ENCODE measurements at regions not wholly inside any gene's neighbourhood (a gene's known extent, or its start where the extent isn't known, plus 50 kb on each side); places are given as distances from the start of the nearest gene placed in this dataset.

GRCh38 chr9:135301271-135302263, 178.0 kb upstream of the PPP1R26 start:
- DNase-seq (ENCODE audit: low spot score), result no peak
- Mint-ChIP-seq H3K4me1 (ENCODE audit: unreplicated experiment) (no peaks in the 10 kb centered on the region), H3K9me3 (ENCODE audit: unreplicated experiment) (no peaks in the 10 kb centered on the region), H3K27me3 (ENCODE audit: unreplicated experiment) (peaks cover 7% of the 10 kb centered on the region), H3K27ac (ENCODE audit: unreplicated experiment) (no peak overlapping the region), H3K4me3 (ENCODE audit: unreplicated experiment) (no peak overlapping the region), H3K36me3 (ENCODE audit: low read depth, unreplicated experiment) (no peaks in the 10 kb centered on the region)
- TF ChIP-seq CTCF (IDR thresholded peaks at IDR 0.05; ENCODE audit: unreplicated experiment), result no peak

GRCh38 chr9:135302329-135303279, 177.0 kb upstream of the PPP1R26 start:
- no peak for TF ChIP-seq CTCF (IDR thresholded peaks at IDR 0.05; ENCODE audit: unreplicated experiment)
- no peak for DNase-seq (ENCODE audit: low spot score)

GRCh38 chr9:135303280-135303647, 176.3 kb upstream of the PPP1R26 start:
- TF ChIP-seq CTCF (IDR thresholded peaks at IDR 0.05; ENCODE audit: unreplicated experiment), result no peak
- no peak overlapping the region for H3K27ac Mint-ChIP-seq (ENCODE audit: unreplicated experiment)
- DNase-seq (ENCODE audit: low spot score), result no peak
- no peaks in the 10 kb centered on the region for H3K4me1 Mint-ChIP-seq (ENCODE audit: unreplicated experiment)
- no peak overlapping the region for H3K4me3 Mint-ChIP-seq (ENCODE audit: unreplicated experiment)
- no peaks in the 10 kb centered on the region for H3K9me3 Mint-ChIP-seq (ENCODE audit: unreplicated experiment)
- peaks cover 7% of the 10 kb centered on the region for H3K27me3 Mint-ChIP-seq (ENCODE audit: unreplicated experiment)
- no peaks in the 10 kb centered on the region for H3K36me3 Mint-ChIP-seq (ENCODE audit: low read depth, unreplicated experiment)

More at GRCh38 chr9:135302329-135303279, 177.0 kb upstream of the PPP1R26 start:
- Mint-ChIP-seq H3K9me3 (ENCODE audit: unreplicated experiment) (no peaks in the 10 kb centered on the region), H3K36me3 (ENCODE audit: low read depth, unreplicated experiment) (no peaks in the 10 kb centered on the region), H3K27me3 (ENCODE audit: unreplicated experiment) (peaks cover 7% of the 10 kb centered on the region), H3K4me3 (ENCODE audit: unreplicated experiment) (no peak overlapping the region), H3K27ac (ENCODE audit: unreplicated experiment) (no peak overlapping the region), H3K4me1 (ENCODE audit: unreplicated experiment) (no peaks in the 10 kb centered on the region)

GRCh38 chr9:135303865-135304499, 175.6 kb upstream of the PPP1R26 start:
- DNase-seq (ENCODE audit: low spot score), result no peak
- H3K27me3 Mint-ChIP-seq (ENCODE audit: unreplicated experiment), result peaks cover 7% of the 10 kb centered on the region
- no peak for TF ChIP-seq CTCF (IDR thresholded peaks at IDR 0.05; ENCODE audit: unreplicated experiment)
- H3K4me3 Mint-ChIP-seq (ENCODE audit: unreplicated experiment), result no peak overlapping the region
- H3K36me3 Mint-ChIP-seq (ENCODE audit: low read depth, unreplicated experiment), result no peaks in the 10 kb centered on the region
- no peak overlapping the region for H3K27ac Mint-ChIP-seq (ENCODE audit: unreplicated experiment)
- H3K9me3 Mint-ChIP-seq (ENCODE audit: unreplicated experiment), result no peaks in the 10 kb centered on the region
- no peaks in the 10 kb centered on the region for H3K4me1 Mint-ChIP-seq (ENCODE audit: unreplicated experiment)
